ENCODE measurements at regions not wholly inside any gene's neighbourhood (a gene's known extent, or its start where the extent isn't known, plus 50 kb on each side); places are given as distances from the start of the nearest gene placed in this dataset.

DNA sequence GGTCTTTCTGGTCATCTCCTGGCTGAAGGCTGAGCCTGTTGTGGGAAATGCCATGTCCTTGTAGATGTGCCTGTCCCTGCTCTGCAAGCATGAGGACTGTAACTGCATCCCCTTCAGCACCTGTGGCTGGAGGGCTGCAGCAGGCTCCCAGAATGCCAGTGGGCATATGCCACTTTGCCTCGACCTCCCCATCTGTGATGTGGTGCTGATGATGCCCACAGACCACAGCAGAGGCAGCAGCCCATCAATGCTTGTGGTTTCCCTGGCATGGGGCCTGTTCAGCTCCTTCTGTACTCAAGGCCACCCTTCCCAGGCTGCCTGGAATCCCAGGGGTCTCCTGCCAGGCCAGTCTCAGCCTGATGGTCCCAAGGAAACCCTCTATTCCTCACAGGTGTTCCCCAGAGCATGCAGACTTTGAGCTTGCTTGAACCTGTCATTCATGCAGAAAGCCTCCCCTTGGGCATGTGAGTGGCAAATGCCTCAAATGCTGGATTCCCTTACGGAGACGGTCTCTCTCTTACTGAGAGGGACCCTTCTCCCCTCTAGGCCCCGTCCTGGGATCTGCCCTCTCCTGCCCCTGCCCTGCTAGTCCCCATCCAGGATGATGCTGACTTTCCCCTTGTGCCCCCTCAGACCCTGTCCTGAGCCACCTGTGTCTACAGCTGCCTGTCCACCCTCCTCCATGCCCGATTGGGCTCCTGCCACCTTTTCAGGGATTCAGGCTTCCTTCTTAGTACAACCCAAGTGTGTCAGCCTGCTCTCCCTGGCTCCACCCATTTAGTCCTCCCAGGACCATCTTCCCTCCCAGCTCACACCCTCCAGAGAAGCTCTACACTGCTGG, 50.9 kb upstream of the ANTXRL start (continued):
- TF ChIP-seq, protein P1, sequence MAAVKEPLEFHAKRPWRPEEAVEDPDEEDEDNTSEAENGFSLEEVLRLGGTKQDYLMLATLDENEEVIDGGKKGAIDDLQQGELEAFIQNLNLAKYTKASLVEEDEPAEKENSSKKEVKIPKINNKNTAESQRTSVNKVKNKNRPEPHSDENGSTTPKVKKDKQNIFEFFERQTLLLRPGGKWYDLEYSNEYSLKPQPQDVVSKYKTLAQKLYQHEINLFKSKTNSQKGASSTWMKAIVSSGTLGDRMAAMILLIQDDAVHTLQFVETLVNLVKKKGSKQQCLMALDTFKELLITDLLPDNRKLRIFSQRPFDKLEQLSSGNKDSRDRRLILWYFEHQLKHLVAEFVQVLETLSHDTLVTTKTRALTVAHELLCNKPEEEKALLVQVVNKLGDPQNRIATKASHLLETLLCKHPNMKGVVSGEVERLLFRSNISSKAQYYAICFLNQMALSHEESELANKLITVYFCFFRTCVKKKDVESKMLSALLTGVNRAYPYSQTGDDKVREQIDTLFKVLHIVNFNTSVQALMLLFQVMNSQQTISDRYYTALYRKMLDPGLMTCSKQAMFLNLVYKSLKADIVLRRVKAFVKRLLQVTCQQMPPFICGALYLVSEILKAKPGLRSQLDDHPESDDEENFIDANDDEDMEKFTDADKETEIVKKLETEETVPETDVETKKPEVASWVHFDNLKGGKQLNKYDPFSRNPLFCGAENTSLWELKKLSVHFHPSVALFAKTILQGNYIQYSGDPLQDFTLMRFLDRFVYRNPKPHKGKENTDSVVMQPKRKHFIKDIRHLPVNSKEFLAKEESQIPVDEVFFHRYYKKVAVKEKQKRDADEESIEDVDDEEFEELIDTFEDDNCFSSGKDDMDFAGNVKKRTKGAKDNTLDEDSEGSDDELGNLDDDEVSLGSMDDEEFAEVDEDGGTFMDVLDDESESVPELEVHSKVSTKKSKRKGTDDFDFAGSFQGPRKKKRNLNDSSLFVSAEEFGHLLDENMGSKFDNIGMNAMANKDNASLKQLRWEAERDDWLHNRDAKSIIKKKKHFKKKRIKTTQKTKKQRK (IDR thresholded peaks at IDR 0.05; ENCODE audit: borderline replicate concordance, low read depth, low read length): no peak
- TF ChIP-seq ZNF507 (tag; conservative IDR thresholded peaks at IDR 0.05) (no peak), TAF9B (IDR thresholded peaks at IDR 0.05; ENCODE audit: partially characterized antibody) (no peak), KLF10 (CRISPR knock-in tag; IDR thresholded peaks at IDR 0.05) (no peak)
- TF ChIP-seq, protein P2, sequence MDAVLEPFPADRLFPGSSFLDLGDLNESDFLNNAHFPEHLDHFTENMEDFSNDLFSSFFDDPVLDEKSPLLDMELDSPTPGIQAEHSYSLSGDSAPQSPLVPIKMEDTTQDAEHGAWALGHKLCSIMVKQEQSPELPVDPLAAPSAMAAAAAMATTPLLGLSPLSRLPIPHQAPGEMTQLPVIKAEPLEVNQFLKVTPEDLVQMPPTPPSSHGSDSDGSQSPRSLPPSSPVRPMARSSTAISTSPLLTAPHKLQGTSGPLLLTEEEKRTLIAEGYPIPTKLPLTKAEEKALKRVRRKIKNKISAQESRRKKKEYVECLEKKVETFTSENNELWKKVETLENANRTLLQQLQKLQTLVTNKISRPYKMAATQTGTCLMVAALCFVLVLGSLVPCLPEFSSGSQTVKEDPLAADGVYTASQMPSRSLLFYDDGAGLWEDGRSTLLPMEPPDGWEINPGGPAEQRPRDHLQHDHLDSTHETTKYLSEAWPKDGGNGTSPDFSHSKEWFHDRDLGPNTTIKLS (IDR thresholded peaks at IDR 0.05; ENCODE audit: borderline replicate concordance, low read depth): no peak
- TF ChIP-seq, protein P3, sequence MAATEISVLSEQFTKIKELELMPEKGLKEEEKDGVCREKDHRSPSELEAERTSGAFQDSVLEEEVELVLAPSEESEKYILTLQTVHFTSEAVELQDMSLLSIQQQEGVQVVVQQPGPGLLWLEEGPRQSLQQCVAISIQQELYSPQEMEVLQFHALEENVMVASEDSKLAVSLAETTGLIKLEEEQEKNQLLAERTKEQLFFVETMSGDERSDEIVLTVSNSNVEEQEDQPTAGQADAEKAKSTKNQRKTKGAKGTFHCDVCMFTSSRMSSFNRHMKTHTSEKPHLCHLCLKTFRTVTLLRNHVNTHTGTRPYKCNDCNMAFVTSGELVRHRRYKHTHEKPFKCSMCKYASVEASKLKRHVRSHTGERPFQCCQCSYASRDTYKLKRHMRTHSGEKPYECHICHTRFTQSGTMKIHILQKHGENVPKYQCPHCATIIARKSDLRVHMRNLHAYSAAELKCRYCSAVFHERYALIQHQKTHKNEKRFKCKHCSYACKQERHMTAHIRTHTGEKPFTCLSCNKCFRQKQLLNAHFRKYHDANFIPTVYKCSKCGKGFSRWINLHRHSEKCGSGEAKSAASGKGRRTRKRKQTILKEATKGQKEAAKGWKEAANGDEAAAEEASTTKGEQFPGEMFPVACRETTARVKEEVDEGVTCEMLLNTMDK (IDR thresholded peaks at IDR 0.05; ENCODE audit: borderline replicate concordance, insufficient read depth, low read depth, low read length, poor library complexity, severe bottlenecking): no peak
- TF ChIP-seq, protein P4, sequence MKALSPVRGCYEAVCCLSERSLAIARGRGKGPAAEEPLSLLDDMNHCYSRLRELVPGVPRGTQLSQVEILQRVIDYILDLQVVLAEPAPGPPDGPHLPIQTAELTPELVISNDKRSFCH (CRISPR knock-in tag; IDR thresholded peaks at IDR 0.05): no peak
- TF ChIP-seq, protein P4 (tag; IDR thresholded peaks at IDR 0.05): no peak

Measured in K562 (cell line).